ENCODE measurements at regions not wholly inside any gene's neighbourhood (a gene's known extent, or its start where the extent isn't known, plus 50 kb on each side); places are given as distances from the start of the nearest gene placed in this dataset.

DNA sequence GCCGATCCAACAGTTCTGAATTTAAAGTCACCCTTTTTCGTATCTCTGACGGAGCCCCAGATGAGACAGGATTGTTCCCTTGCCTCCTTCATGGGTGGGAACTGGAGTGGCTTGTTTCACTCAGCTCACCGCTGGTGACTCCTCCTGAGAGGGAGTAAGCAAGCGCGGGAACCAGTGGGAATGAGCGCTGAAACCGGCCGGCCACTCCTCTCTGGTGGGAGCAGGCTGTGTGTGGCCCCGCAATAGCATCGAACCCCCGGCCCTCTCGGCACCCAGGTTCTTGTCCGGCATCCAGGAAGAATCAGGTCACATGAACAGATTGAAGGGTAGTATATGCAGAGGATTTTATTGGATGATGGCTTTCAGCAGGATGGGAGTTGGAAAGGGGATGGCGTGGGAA is 1211.6 kb upstream of the PCDH20 start:
- Mint-ChIP-seq H3K36me3 (ENCODE audit: low read depth) (no peaks in the 10 kb centered on the region), H3K4me1 (peaks cover 5% of the 10 kb centered on the region; the same call in 2 of the 3 replicates), H3K27me3 (ENCODE audit: insufficient read depth, low read depth, poor library complexity) (no peaks in the 10 kb centered on the region), H3K4me3 (no peak overlapping the region), H3K27ac (no peak overlapping the region), H3K9me3 (no peaks in the 10 kb centered on the region)
- Histone ChIP-seq H3K27ac (ENCODE audit: low read depth) (no peak overlapping the region), H3K36me3 (ENCODE audit: insufficient read depth) (no peaks in the 10 kb centered on the region), H3K4me1 (ENCODE audit: insufficient read depth) (no peaks in the 10 kb centered on the region), H3K4me3 (no peak overlapping the region), H3K4me2 (no peak overlapping the region), H3K9me2 (ENCODE audit: insufficient read depth) (no peaks in the 10 kb centered on the region), H3F3A (replicated peaks; ENCODE audit: low read depth) (no peaks in the 10 kb centered on the region), H4K20me1 (replicated peaks; ENCODE audit: insufficient read depth) (no peaks in the 10 kb centered on the region), H3K27me3 (ENCODE audit: insufficient read depth) (no peaks in the 10 kb centered on the region), H3K79me2 (replicated peaks; ENCODE audit: insufficient read depth) (no peaks in the 10 kb centered on the region), H2AFZ (peak overlapping the region; percentile 90)
- DNase-seq (ENCODE audit: low spot score) (no peak), ATAC-seq (peak; percentile 36; the same call in 2 of the 3 replicates)
- no peak for TF ChIP-seq NANOG (IDR thresholded peaks at IDR 0.05; ENCODE audit: borderline replicate concordance)
- TF ChIP-seq ETS1 (IDR thresholded peaks at IDR 0.05) = no peak
- TF ChIP-seq ZNF114 (CRISPR knock-in tag; IDR thresholded peaks at IDR 0.05) = no peak
- no peak for TF ChIP-seq EZH2phosphoT487 (IDR thresholded peaks at IDR 0.05; ENCODE audit: unreplicated experiment)
- TF ChIP-seq, protein P1, sequence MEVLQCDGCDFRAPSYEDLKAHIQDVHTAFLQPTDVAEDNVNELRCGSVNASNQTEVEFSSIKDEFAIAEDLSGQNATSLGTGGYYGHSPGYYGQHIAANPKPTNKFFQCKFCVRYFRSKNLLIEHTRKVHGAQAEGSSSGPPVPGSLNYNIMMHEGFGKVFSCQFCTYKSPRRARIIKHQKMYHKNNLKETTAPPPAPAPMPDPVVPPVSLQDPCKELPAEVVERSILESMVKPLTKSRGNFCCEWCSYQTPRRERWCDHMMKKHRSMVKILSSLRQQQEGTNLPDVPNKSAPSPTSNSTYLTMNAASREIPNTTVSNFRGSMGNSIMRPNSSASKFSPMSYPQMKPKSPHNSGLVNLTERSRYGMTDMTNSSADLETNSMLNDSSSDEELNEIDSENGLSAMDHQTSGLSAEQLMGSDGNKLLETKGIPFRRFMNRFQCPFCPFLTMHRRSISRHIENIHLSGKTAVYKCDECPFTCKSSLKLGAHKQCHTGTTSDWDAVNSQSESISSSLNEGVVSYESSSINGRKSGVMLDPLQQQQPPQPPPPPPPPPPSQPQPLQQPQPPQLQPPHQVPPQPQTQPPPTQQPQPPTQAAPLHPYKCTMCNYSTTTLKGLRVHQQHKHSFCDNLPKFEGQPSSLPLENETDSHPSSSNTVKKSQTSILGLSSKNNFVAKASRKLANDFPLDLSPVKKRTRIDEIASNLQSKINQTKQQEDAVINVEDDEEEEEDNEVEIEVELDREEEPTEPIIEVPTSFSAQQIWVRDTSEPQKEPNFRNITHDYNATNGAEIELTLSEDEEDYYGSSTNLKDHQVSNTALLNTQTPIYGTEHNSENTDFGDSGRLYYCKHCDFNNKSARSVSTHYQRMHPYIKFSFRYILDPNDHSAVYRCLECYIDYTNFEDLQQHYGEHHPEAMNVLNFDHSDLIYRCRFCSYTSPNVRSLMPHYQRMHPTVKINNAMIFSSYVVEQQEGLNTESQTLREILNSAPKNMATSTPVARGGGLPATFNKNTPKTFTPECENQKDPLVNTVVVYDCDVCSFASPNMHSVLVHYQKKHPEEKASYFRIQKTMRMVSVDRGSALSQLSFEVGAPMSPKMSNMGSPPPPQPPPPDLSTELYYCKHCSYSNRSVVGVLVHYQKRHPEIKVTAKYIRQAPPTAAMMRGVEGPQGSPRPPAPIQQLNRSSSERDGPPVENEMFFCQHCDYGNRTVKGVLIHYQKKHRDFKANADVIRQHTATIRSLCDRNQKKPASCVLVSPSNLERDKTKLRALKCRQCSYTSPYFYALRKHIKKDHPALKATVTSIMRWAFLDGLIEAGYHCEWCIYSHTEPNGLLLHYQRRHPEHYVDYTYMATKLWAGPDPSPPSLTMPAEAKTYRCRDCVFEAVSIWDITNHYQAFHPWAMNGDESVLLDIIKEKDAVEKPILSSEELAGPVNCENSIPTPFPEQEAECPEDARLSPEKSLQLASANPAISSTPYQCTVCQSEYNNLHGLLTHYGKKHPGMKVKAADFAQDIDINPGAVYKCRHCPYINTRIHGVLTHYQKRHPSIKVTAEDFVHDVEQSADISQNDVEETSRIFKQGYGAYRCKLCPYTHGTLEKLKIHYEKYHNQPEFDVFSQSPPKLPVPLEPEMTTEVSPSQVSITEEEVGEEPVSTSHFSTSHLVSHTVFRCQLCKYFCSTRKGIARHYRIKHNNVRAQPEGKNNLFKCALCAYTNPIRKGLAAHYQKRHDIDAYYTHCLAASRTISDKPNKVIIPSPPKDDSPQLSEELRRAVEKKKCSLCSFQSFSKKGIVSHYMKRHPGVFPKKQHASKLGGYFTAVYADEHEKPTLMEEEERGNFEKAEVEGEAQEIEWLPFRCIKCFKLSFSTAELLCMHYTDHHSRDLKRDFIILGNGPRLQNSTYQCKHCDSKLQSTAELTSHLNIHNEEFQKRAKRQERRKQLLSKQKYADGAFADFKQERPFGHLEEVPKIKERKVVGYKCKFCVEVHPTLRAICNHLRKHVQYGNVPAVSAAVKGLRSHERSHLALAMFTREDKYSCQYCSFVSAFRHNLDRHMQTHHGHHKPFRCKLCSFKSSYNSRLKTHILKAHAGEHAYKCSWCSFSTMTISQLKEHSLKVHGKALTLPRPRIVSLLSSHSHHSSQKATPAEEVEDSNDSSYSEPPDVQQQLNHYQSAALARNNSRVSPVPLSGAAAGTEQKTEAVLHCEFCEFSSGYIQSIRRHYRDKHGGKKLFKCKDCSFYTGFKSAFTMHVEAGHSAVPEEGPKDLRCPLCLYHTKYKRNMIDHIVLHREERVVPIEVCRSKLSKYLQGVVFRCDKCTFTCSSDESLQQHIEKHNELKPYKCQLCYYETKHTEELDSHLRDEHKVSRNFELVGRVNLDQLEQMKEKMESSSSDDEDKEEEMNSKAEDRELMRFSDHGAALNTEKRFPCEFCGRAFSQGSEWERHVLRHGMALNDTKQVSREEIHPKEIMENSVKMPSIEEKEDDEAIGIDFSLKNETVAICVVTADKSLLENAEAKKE (CRISPR knock-in tag; IDR thresholded peaks at IDR 0.05) = no peak
- no peak for TF ChIP-seq STAT1 (IDR thresholded peaks at IDR 0.05; ENCODE audit: unreplicated experiment)
- TF ChIP-seq EZH2 (IDR thresholded peaks at IDR 0.05; ENCODE audit: low read depth, unreplicated experiment) = no peak

Data from GM23338 (cell line).